HepG2 (cell line): ENCODE measurements at regions not wholly inside any gene's neighbourhood (a gene's known extent, or its start where the extent isn't known, plus 50 kb on each side); places are given as distances from the start of the nearest gene placed in this dataset.

Experiments
- ATAC-seq: fragments of 200-7000 bp; cut with Tn5 transposase; 3 replicates; pipeline ENCODE4 v1.9.1; 2020; ENCODE audit warnings: mild to moderate bottlenecking, moderate library complexity
- BruUV-seq: library from RNA; stranded (reverse); fragments of 400-500 nt; replicated peaks from 2 replicates; lab custom pipeline; 2021; lab: Mats Ljungman, UMichigan
- CTCF ChIA-PET: fragments of 300-600 bp; formaldehyde crosslinking; extraction: SDS; loops from one replicate; lab custom pipeline; 2021; ENCODE audit warnings: low total read pairs, inconsistent platforms, low intra/inter-chr PET ratio; lab: Yijun Ruan, JAX
- POLR2A ChIA-PET: fragments of 350-600 bp; sonication (Branson Sonifier 250); formaldehyde crosslinking; loops from one replicate; lab custom pipeline; 2020; ENCODE audit warnings: antibody characterized with exemption, inconsistent platforms; lab: Yijun Ruan, JAX
- DNase-seq: peaks from one replicate; pipeline ENCODE4 v3.0.0-alpha.2; 2015; ENCODE audit warnings: low spot score
- FAIRE-seq: peaks from 3 replicates; lab custom pipeline; 2011; peaks lifted over from hg19 to GRCh38; lab: Jason Lieb, UNC
- H2AFZ ChIP-seq: one replicate; pipeline ENCODE4 v1.6.1; 2011; ENCODE audit warnings: low read length, inconsistent platforms
- H3K27ac ChIP-seq: fragments of 300-600 bp; 3 replicates; pipeline ENCODE4 v1.8.0; 2011; ENCODE audit warnings: mixed run types, mild to moderate bottlenecking, mixed read lengths, low read length, inconsistent platforms; ENCODE audit not compliant: insufficient read depth; ENCODE audit errors: extremely low read length
- H3K27me3 ChIP-seq, 2 experiments: fragments of 200-600 bp in 1 of 2; 2 replicates in 1 of 2; 3 replicates in 1 of 2; pipeline versions ENCODE4 v1.6.0 to v1.8.0; 2011; ENCODE audit warnings: low read length in 2 of 2, mild to moderate bottlenecking in 2 of 2, moderate library complexity in 2 of 2, inconsistent platforms in 1 of 2; ENCODE audit not compliant: insufficient read depth in 2 of 2, control insufficient read depth in 1 of 2
- H3K36me3 ChIP-seq, 2 experiments: fragments of 200-600 bp in 1 of 2; replicated peaks in 1 of 2; 2 replicates in 1 of 2; 3 replicates in 1 of 2; pipeline versions ENCODE4 v1.5.1 to v1.8.0; 2011; ENCODE audit warnings: low read length in 2 of 2, inconsistent platforms in 1 of 2; ENCODE audit not compliant: insufficient read depth in 2 of 2, control insufficient read depth in 1 of 2
- H3K4me1 ChIP-seq: 2 replicates; pipeline ENCODE4 v1.5.1; 2012; ENCODE audit warnings: low read length, inconsistent platforms; ENCODE audit not compliant: insufficient read depth
- H3K4me2 ChIP-seq: 2 replicates; pipeline ENCODE4 v1.6.0; 2011; ENCODE audit warnings: low read depth, low read length, inconsistent platforms
- H3K4me3 ChIP-seq, 3 experiments: fragments of 200-600 bp in 1 of 3; sonication (generic), shearing (Covaris generic) in 1 of 3; replicated peaks in 1 of 3; 2 replicates each; pipeline ENCODE4 v1.5.1; 2011 to 2016; ENCODE audit warnings: low read length in 3 of 3, inconsistent platforms in 2 of 3, low read depth in 2 of 3, mild to moderate bottlenecking in 2 of 3, control low read depth in 1 of 3, mixed read lengths in 1 of 3; ENCODE audit not compliant: insufficient read depth in 1 of 3
- H3K79me2 ChIP-seq: one replicate; pipeline ENCODE4 v1.6.1; 2011; ENCODE audit warnings: low read length, inconsistent platforms; ENCODE audit not compliant: insufficient read depth
- H3K9ac ChIP-seq: 2 replicates; pipeline ENCODE4 v1.6.0; 2011; ENCODE audit warnings: mild to moderate bottlenecking, low read depth, low read length, inconsistent platforms; ENCODE audit not compliant: insufficient read depth
- H3K9me3 ChIP-seq: 2 replicates; pipeline ENCODE4 v1.5.1; 2012; ENCODE audit warnings: mild to moderate bottlenecking, low read length
- H4K20me1 ChIP-seq: 2 replicates; pipeline ENCODE4 v1.6.0; 2011; ENCODE audit warnings: inconsistent platforms, mild to moderate bottlenecking, low read length, moderate library complexity; ENCODE audit not compliant: insufficient read depth
- BORCS8-MEF2B ChIP-seq: sonication (generic); formaldehyde crosslinking; IDR thresholded peaks from 2 replicates; pipeline ENCODE4 v1.8.0; 2022; ENCODE audit warnings: mild to moderate bottlenecking, missing genetic modification reagents
- ETV6 ChIP-seq: sonication (generic); formaldehyde crosslinking; conservative IDR thresholded peaks from 2 replicates; pipeline ENCODE4 v1.4.0; 2020; ENCODE audit warnings: missing genetic modification reagents
- FOXA1 ChIP-seq, 2 experiments: fragments of 450-650 bp in 1 of 2; sonication (generic) in 1 of 2; formaldehyde crosslinking in 1 of 2; IDR thresholded peaks; 2 replicates each; pipeline versions ENCODE4 v1.4.0 to v1.6.1; 2016 to 2020; ENCODE audit warnings: missing genetic modification reagents in 1 of 2
- HMG20A ChIP-seq: IDR thresholded peaks from 2 replicates; pipeline ENCODE4 v1.6.1; 2016; ENCODE audit warnings: borderline replicate concordance
- MLX ChIP-seq: IDR thresholded peaks from 2 replicates; pipeline ENCODE4 v1.6.1; 2016
- MXD1 ChIP-seq: sonication (generic); formaldehyde crosslinking; IDR thresholded peaks from 2 replicates; pipeline ENCODE4 v1.4.0; 2020; ENCODE audit warnings: mild to moderate bottlenecking, missing genetic modification reagents
- NFE2L1 ChIP-seq: sonication (generic); formaldehyde crosslinking; IDR thresholded peaks from 2 replicates; pipeline ENCODE4 v1.4.0; 2020; ENCODE audit warnings: missing genetic modification reagents, mild to moderate bottlenecking, borderline replicate concordance
- RARA ChIP-seq: IDR thresholded peaks from 2 replicates; pipeline ENCODE4 v1.6.1; 2016; ENCODE audit warnings: missing genetic modification reagents, missing compliant biosample characterization
- REXO4 ChIP-seq: sonication (generic); formaldehyde crosslinking; IDR thresholded peaks from 2 replicates; pipeline ENCODE4 v1.8.0; 2022; ENCODE audit warnings: missing genetic modification reagents, mild to moderate bottlenecking, borderline replicate concordance
- RORA ChIP-seq: sonication (generic); formaldehyde crosslinking; IDR thresholded peaks from 2 replicates; pipeline ENCODE4 v1.5.0; 2020; ENCODE audit warnings: mild to moderate bottlenecking, missing genetic modification reagents, moderate library complexity
- SIX4 ChIP-seq: sonication (generic); formaldehyde crosslinking; IDR thresholded peaks from 2 replicates; pipeline ENCODE4 v1.4.0; 2020; ENCODE audit warnings: missing genetic modification reagents
- SNAI1 ChIP-seq: sonication (generic); formaldehyde crosslinking; IDR thresholded peaks from 2 replicates; pipeline ENCODE4 v1.5.0; 2020; ENCODE audit warnings: mild to moderate bottlenecking, missing genetic modification reagents, borderline replicate concordance
- SYNCRIP ChIP-seq: fragments of 200-400 bp; formaldehyde crosslinking; IDR thresholded peaks from 2 replicates; pipeline ENCODE4 v1.6.1; 2018; ENCODE audit warnings: mild to moderate bottlenecking, low read depth, low read length; ENCODE audit not compliant: insufficient read depth
- ZMYM4 ChIP-seq: sonication (generic); formaldehyde crosslinking; IDR thresholded peaks from 2 replicates; pipeline ENCODE4 v1.8.1; 2023; ENCODE audit warnings: mild to moderate bottlenecking, missing genetic modification reagents
- ZNF18 ChIP-seq: sonication (generic); formaldehyde crosslinking; IDR thresholded peaks from 2 replicates; pipeline ENCODE4 v1.8.0; 2022; ENCODE audit warnings: mild to moderate bottlenecking, missing genetic modification reagents; ENCODE audit not compliant: insufficient replicate concordance
- ZNF30 ChIP-seq: sonication (generic); formaldehyde crosslinking; IDR thresholded peaks from 2 replicates; pipeline ENCODE4 v1.5.0; 2020; ENCODE audit warnings: mild to moderate bottlenecking, missing genetic modification reagents
- ZNF83 ChIP-seq: sonication (generic); formaldehyde crosslinking; IDR thresholded peaks from 2 replicates; pipeline ENCODE4 v1.4.0; 2020; ENCODE audit warnings: missing genetic modification reagents, mild to moderate bottlenecking, borderline replicate concordance
- ZNF878 ChIP-seq: sonication (generic); formaldehyde crosslinking; IDR thresholded peaks from 2 replicates; pipeline ENCODE4 v1.8.1; 2023; ENCODE audit warnings: mild to moderate bottlenecking, missing genetic modification reagents, moderate library complexity
- WGBS: methylation state at CpG from one replicate; pipeline ENCODE4 v1.1.6; 2017; ENCODE audit warnings: low lambda C conversion rate; 5-methylcytosine and 5-hydroxymethylcytosine counted together
- in situ Hi-C: cut with HindIII; loops from 2 replicates; pipeline ENCODE4 v1.10.0; 2017; ENCODE audit warnings: low pct_unique_long_range_greater_than_20kb; ENCODE audit not compliant: extremely low pct_ligation_motif_present
- intact Hi-C: fragments of 100-400 bp; cut with micrococcal nuclease; formaldehyde crosslinking; loops from one replicate; pipeline ENCODE4 v1.10.0; 2022; ENCODE audit not compliant: unreplicated experiment

GRCh38 chr6:85044361-85044760 lies 280.0 kb upstream of the TBX18 start:
- ATAC-seq: no peak
- no TSS peak for BruUV-seq
- Histone ChIP-seq H3K4me1 (no peaks in the 10 kb centered on the region), H3K9me3 (no peaks in the 10 kb centered on the region), H3K27ac (no peak overlapping the region), H3K27me3 (no peaks in the 10 kb centered on the region), H3K4me3 (no peak overlapping the region), H3K36me3 (no peaks in the 10 kb centered on the region)
- CTCF ChIA-PET: no interaction called here
- 3% methylated on average over 2 of the region's 2 CpGs for WGBS
- no peak for DNase-seq
- POLR2A ChIA-PET: no interaction called here
- no peak for TF ChIP-seq FOXA1 (IDR thresholded peaks at IDR 0.05)
- no peak for TF ChIP-seq FOXA1 (CRISPR knock-in tag; IDR thresholded peaks at IDR 0.05)
- no peak for TF ChIP-seq RARA (CRISPR knock-in tag)
- TF ChIP-seq SIX4: no peak
- TF ChIP-seq REXO4: no peak
- TF ChIP-seq ZNF83: no peak
- no peak for TF ChIP-seq BORCS8-MEF2B (CRISPR knock-in tag)
- TF ChIP-seq ZMYM4 (CRISPR knock-in tag): no peak
- TF ChIP-seq MXD1 (CRISPR knock-in tag): no peak
- TF ChIP-seq ZNF18 (CRISPR knock-in tag): no peak
- no peak for TF ChIP-seq NFE2L1 (CRISPR knock-in tag)
- TF ChIP-seq SNAI1: no peak
- TF ChIP-seq SYNCRIP: no peak
- no peak for TF ChIP-seq RORA (CRISPR knock-in tag)
- no peak for TF ChIP-seq MLX (CRISPR knock-in tag)
- TF ChIP-seq ZNF30 (CRISPR knock-in tag): no peak
- TF ChIP-seq ZNF878 (CRISPR knock-in tag): no peak
- no peak for TF ChIP-seq ETV6
- TF ChIP-seq HMG20A: no peak
- TF ChIP-seq, all 625 proteins: peak for 0
- in situ Hi-C loops: no loop called here
- intact Hi-C loops: no loop called here
- FAIRE-seq: no peak
- Histone ChIP-seq H3K79me2 (no peaks in the 10 kb centered on the region), H4K20me1 (no peaks in the 10 kb centered on the region), H2AFZ (no peak overlapping the region), H3K9ac (no peak overlapping the region), H3K4me2 (no peak overlapping the region)
